Activated naive CD8-positive, alpha-beta T cell (primary cell): ENCODE measurements at regions not wholly inside any gene's neighbourhood (a gene's known extent, or its start where the extent isn't known, plus 50 kb on each side); places are given as distances from the start of the nearest gene placed in this dataset.
"Not testable (repeated sequence)": the region's sequence is repeated elsewhere in the genome, so short reads cannot be mapped to it uniquely, and the experiment has no call there.

Source experiments
- H3K27ac Mint-ChIP-seq: one replicate; pipeline ENCODE4 v1.8.0; 2021; ENCODE audit warnings: mixed read lengths
- H3K27me3 Mint-ChIP-seq: one replicate; pipeline ENCODE4 v1.8.0; 2021; ENCODE audit warnings: mixed read lengths
- H3K36me3 Mint-ChIP-seq: one replicate; pipeline ENCODE4 v1.8.0; 2021; ENCODE audit warnings: mixed read lengths
- H3K4me1 Mint-ChIP-seq: one replicate; pipeline ENCODE4 v1.8.0; 2021; ENCODE audit warnings: low read depth, mixed read lengths
- H3K4me3 Mint-ChIP-seq: one replicate; pipeline ENCODE4 v1.8.0; 2021; ENCODE audit warnings: mild to moderate bottlenecking, mixed read lengths
- H3K9me3 Mint-ChIP-seq: one replicate; pipeline ENCODE4 v1.8.0; 2021; ENCODE audit warnings: low read depth, mixed read lengths

- not testable (repeated sequence) for H3K27ac Mint-ChIP-seq, H3K27me3 Mint-ChIP-seq, H3K9me3 Mint-ChIP-seq, H3K36me3 Mint-ChIP-seq, H3K4me1 Mint-ChIP-seq, H3K4me3 Mint-ChIP-seq
These were observed 780.6 kb downstream of the SLITRK1 start for GRCh38 chr13:83101574-83102247.

- Mint-ChIP-seq H3K4me1 (no peaks in the 10 kb centered on the region), H3K27ac (no peak overlapping the region), H3K36me3 (no peaks in the 10 kb centered on the region), H3K9me3 (no peaks in the 10 kb centered on the region), H3K4me3 (no peak overlapping the region), H3K27me3 (no peaks in the 10 kb centered on the region)
These were observed 782.0 kb downstream of the SLITRK1 start for GRCh38 chr13:83100237-83100636.

- no peaks in the 10 kb centered on the region for H3K36me3 Mint-ChIP-seq
- peaks cover 24% of the 10 kb centered on the region for H3K9me3 Mint-ChIP-seq
- H3K27ac Mint-ChIP-seq = no peak overlapping the region
- H3K4me1 Mint-ChIP-seq = no peaks in the 10 kb centered on the region
- H3K4me3 Mint-ChIP-seq = no peak overlapping the region
- H3K27me3 Mint-ChIP-seq = no peaks in the 10 kb centered on the region
These were observed 793.4 kb downstream of the SLITRK1 start for GRCh38 chr13:83088858-83089257.

- Mint-ChIP-seq H3K27me3 (no peaks in the 10 kb centered on the region), H3K4me1 (no peaks in the 10 kb centered on the region), H3K27ac (no peak overlapping the region), H3K4me3 (no peak overlapping the region), H3K36me3 (no peaks in the 10 kb centered on the region), H3K9me3 (peaks cover 24% of the 10 kb centered on the region)
These were observed 795.3 kb downstream of the SLITRK1 start for GRCh38 chr13:83086948-83087347.

- Mint-ChIP-seq H3K4me3 (no peak overlapping the region), H3K36me3 (no peaks in the 10 kb centered on the region), H3K9me3 (peaks cover 20% of the 10 kb centered on the region), H3K27me3 (no peaks in the 10 kb centered on the region), H3K27ac (no peak overlapping the region), H3K4me1 (no peaks in the 10 kb centered on the region)
These were observed 796.2 kb downstream of the SLITRK1 start for GRCh38 chr13:83086088-83086487.

- Mint-ChIP-seq H3K4me3 (no peak overlapping the region), H3K4me1 (no peaks in the 10 kb centered on the region), H3K27me3 (no peaks in the 10 kb centered on the region), H3K27ac (no peak overlapping the region), H3K9me3 (peaks cover 18% of the 10 kb centered on the region), H3K36me3 (no peaks in the 10 kb centered on the region)
These were observed 796.9 kb downstream of the SLITRK1 start for GRCh38 chr13:83085186-83085900.

GRCh38 chr13:83077499-83077898 is 804.8 kb downstream of the SLITRK1 start:
- no peak overlapping the region for H3K27ac Mint-ChIP-seq
- H3K9me3 Mint-ChIP-seq = peaks cover 4% of the 10 kb centered on the region
- no peaks in the 10 kb centered on the region for H3K36me3 Mint-ChIP-seq
- H3K4me1 Mint-ChIP-seq = no peaks in the 10 kb centered on the region
- H3K27me3 Mint-ChIP-seq = no peaks in the 10 kb centered on the region
- no peak overlapping the region for H3K4me3 Mint-ChIP-seq

- H3K27me3 Mint-ChIP-seq, H3K4me3 Mint-ChIP-seq, H3K27ac Mint-ChIP-seq, H3K4me1 Mint-ChIP-seq, H3K9me3 Mint-ChIP-seq, H3K36me3 Mint-ChIP-seq: not testable (repeated sequence)
These were observed 808.3 kb downstream of the SLITRK1 start for GRCh38 chr13:83073930-83074329.

- H3K9me3 Mint-ChIP-seq = no peaks in the 10 kb centered on the region
- no peak overlapping the region for H3K4me3 Mint-ChIP-seq
- H3K27me3 Mint-ChIP-seq = no peaks in the 10 kb centered on the region
- no peak overlapping the region for H3K27ac Mint-ChIP-seq
- no peaks in the 10 kb centered on the region for H3K4me1 Mint-ChIP-seq
- H3K36me3 Mint-ChIP-seq = no peaks in the 10 kb centered on the region
These were observed 817.2 kb downstream of the SLITRK1 start for GRCh38 chr13:83065108-83065507.

- Mint-ChIP-seq H3K4me1 (no peaks in the 10 kb centered on the region), H3K9me3 (no peaks in the 10 kb centered on the region), H3K36me3 (no peaks in the 10 kb centered on the region), H3K27ac (no peak overlapping the region), H3K27me3 (no peaks in the 10 kb centered on the region), H3K4me3 (no peak overlapping the region)
These were observed 825.2 kb downstream of the SLITRK1 start for GRCh38 chr13:83057119-83057518.

- Mint-ChIP-seq H3K4me1 (no peaks in the 10 kb centered on the region), H3K36me3 (no peaks in the 10 kb centered on the region), H3K9me3 (no peaks in the 10 kb centered on the region), H3K27ac (no peak overlapping the region), H3K27me3 (no peaks in the 10 kb centered on the region), H3K4me3 (no peak overlapping the region)
These were observed 826.0 kb downstream of the SLITRK1 start for GRCh38 chr13:83056269-83056668.

GRCh38 chr13:83048419-83048818 is 833.9 kb downstream of the SLITRK1 start:
- Mint-ChIP-seq H3K27ac (no peak overlapping the region), H3K36me3 (no peaks in the 10 kb centered on the region), H3K27me3 (no peaks in the 10 kb centered on the region), H3K4me3 (no peak overlapping the region), H3K4me1 (no peaks in the 10 kb centered on the region), H3K9me3 (no peaks in the 10 kb centered on the region)

GRCh38 chr13:83024955-83025594 is 857.2 kb downstream of the SLITRK1 start:
- H3K4me3 Mint-ChIP-seq = no peak overlapping the region
- no peaks in the 10 kb centered on the region for H3K4me1 Mint-ChIP-seq
- peaks cover 14% of the 10 kb centered on the region for H3K9me3 Mint-ChIP-seq
- no peaks in the 10 kb centered on the region for H3K36me3 Mint-ChIP-seq
- no peaks in the 10 kb centered on the region for H3K27me3 Mint-ChIP-seq
- no peak overlapping the region for H3K27ac Mint-ChIP-seq

- peaks cover 13% of the 10 kb centered on the region for H3K9me3 Mint-ChIP-seq
- no peaks in the 10 kb centered on the region for H3K4me1 Mint-ChIP-seq
- H3K27ac Mint-ChIP-seq = no peak overlapping the region
- H3K4me3 Mint-ChIP-seq = no peak overlapping the region
- H3K36me3 Mint-ChIP-seq = no peaks in the 10 kb centered on the region
- H3K27me3 Mint-ChIP-seq = no peaks in the 10 kb centered on the region
These were observed 858.0 kb downstream of the SLITRK1 start for GRCh38 chr13:83024232-83024631.

- Mint-ChIP-seq H3K36me3 (no peaks in the 10 kb centered on the region), H3K4me1 (no peaks in the 10 kb centered on the region), H3K4me3 (no peak overlapping the region), H3K27ac (no peak overlapping the region), H3K9me3 (peaks cover 9% of the 10 kb centered on the region), H3K27me3 (no peaks in the 10 kb centered on the region)
These were observed 862.3 kb downstream of the SLITRK1 start for GRCh38 chr13:83019986-83020385.
